ENCODE measurements at regions not wholly inside any gene's neighbourhood (a gene's known extent, or its start where the extent isn't known, plus 50 kb on each side); places are given as distances from the start of the nearest gene placed in this dataset.

DNA sequence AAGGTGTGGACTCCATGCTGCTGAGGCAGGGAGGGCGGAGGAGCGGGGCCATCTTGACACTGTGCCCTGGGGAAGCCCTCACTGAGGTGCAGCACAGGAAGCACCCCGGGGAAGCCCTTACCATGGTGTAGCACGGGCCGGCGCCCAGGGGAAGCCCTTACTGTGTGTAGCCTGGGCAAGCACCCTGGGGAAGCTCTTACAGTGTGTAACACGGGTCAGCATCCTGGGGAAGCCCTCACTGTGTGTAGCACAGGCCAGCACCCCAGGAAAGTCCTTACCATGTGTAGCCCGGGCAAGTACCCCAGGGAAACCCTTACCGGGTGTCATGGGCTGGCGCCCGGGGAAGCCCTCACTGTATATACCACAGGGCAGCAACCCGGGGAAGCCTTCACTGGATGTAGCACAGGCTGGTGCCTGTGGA is 62.6 kb upstream of the ZNF354B start:
- TF ChIP-seq, protein P1, sequence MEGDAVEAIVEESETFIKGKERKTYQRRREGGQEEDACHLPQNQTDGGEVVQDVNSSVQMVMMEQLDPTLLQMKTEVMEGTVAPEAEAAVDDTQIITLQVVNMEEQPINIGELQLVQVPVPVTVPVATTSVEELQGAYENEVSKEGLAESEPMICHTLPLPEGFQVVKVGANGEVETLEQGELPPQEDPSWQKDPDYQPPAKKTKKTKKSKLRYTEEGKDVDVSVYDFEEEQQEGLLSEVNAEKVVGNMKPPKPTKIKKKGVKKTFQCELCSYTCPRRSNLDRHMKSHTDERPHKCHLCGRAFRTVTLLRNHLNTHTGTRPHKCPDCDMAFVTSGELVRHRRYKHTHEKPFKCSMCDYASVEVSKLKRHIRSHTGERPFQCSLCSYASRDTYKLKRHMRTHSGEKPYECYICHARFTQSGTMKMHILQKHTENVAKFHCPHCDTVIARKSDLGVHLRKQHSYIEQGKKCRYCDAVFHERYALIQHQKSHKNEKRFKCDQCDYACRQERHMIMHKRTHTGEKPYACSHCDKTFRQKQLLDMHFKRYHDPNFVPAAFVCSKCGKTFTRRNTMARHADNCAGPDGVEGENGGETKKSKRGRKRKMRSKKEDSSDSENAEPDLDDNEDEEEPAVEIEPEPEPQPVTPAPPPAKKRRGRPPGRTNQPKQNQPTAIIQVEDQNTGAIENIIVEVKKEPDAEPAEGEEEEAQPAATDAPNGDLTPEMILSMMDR (IDR thresholded peaks at IDR 0.05): no peak
- TF ChIP-seq POLR2A (IDR thresholded peaks at IDR 0.05): no peak
- no peak for TF ChIP-seq EP300 (IDR thresholded peaks at IDR 0.05; ENCODE audit: low read depth)
- no peak for TF ChIP-seq POLR2AphosphoS5 (IDR thresholded peaks at IDR 0.05)

Measured in transverse colon (tissue), 4 donors.